ENCODE measurements at regions not wholly inside any gene's neighbourhood (a gene's known extent, or its start where the extent isn't known, plus 50 kb on each side); places are given as distances from the start of the nearest gene placed in this dataset.

DNA sequence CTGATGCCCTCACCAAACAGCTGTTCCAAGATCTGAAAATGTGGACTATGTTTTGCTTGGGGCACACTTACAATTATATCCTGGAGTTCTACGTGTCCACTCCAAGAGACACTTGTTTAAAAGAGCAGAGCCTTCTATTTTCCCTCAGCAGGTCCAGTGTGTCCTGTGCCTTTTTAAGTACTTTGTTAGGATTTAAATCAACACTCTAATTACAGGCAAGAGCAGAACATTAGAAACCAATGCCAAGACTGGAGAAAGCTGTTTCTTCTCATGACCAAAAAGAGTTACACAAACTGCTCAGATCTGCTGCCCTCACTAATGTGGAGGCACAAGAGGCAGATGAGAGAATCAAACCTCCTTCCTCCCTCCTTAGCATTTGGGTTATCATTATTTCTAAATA, 452.9 kb downstream of the LMO4 start:
- Histone ChIP-seq H3K9me3 (no peaks in the 10 kb centered on the region), H3K4me1 (no peaks in the 10 kb centered on the region), H3K27me3 (ENCODE audit: insufficient read depth in 3 of 3, low read length in 2 of 3) (no peaks in the 10 kb centered on the region), H3K4me3 (no peak overlapping the region), H3K36me3 (ENCODE audit: insufficient read depth in 1 of 2, low read depth in 1 of 2) (no peaks in the 10 kb centered on the region), H3K27ac (no peak overlapping the region)
- 42 to 63% (median 58%) methylated on average over 1 of the region's 1 CpG for WGBS, 3 donors
- no peak for ATAC-seq
- intact Hi-C loops (cut with DNase I) = no loop called here
- no peak for DNase-seq
- TF ChIP-seq, protein P1, sequence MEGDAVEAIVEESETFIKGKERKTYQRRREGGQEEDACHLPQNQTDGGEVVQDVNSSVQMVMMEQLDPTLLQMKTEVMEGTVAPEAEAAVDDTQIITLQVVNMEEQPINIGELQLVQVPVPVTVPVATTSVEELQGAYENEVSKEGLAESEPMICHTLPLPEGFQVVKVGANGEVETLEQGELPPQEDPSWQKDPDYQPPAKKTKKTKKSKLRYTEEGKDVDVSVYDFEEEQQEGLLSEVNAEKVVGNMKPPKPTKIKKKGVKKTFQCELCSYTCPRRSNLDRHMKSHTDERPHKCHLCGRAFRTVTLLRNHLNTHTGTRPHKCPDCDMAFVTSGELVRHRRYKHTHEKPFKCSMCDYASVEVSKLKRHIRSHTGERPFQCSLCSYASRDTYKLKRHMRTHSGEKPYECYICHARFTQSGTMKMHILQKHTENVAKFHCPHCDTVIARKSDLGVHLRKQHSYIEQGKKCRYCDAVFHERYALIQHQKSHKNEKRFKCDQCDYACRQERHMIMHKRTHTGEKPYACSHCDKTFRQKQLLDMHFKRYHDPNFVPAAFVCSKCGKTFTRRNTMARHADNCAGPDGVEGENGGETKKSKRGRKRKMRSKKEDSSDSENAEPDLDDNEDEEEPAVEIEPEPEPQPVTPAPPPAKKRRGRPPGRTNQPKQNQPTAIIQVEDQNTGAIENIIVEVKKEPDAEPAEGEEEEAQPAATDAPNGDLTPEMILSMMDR (IDR thresholded peaks at IDR 0.05) = no peak

DNA sequence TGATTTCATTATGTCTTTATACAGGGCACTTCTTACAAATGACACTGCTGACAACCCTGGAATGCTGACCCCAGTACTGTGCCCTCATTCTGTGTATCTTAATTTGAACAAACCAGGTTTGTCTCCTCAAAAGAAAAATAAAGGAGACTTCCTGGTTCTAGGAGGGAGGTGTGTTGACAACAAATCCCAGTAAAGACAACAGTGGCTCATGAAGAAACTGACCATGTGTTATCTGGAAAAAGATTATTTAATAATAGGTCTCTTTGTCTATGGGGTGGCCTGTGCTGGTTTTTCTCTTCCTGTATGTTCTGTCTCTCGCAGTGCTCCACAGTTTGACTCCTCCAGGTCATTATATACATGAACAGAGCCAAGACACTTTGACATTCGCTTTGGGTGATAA, 454.6 kb downstream of the LMO4 start:
- DNase-seq (no peak), ATAC-seq (no peak)
- Histone ChIP-seq H3K27me3 (ENCODE audit: insufficient read depth in 3 of 3, low read length in 2 of 3) (no peaks in the 10 kb centered on the region), H3K4me1 (no peaks in the 10 kb centered on the region), H3K9me3 (no peaks in the 10 kb centered on the region), H3K4me3 (no peak overlapping the region), H3K27ac (no peak overlapping the region), H3K36me3 (ENCODE audit: insufficient read depth in 1 of 2, low read depth in 1 of 2) (no peaks in the 10 kb centered on the region)
- TF ChIP-seq, protein P1 (IDR thresholded peaks at IDR 0.05) = no peak
- WGBS, 3 donors = 80 to 92% (median 88%) methylated on average over 2 of the region's 2 CpGs
- intact Hi-C loops (cut with DNase I) = no loop called here

DNA sequence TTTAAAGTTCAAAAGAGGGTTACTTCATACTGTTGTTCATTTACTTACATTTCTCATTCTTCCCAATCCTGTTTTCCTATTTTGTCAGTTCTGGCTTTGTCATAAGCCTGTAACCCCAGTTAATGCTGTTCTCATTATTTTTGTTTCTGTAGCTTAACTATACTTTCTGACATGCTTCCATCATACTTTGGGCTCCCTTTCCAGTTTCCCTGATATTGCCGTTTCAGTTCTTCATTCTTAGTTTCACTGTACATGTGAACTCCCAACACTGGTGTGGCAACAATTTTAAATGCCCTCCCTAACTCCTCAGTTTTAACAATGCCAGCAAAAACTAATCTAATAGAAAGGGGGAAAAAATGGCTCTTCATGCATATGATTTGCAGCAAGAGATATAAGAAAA, 456.7 kb downstream of the LMO4 start:
- no peaks in the 10 kb centered on the region for H3K36me3 ChIP-seq (ENCODE audit: insufficient read depth in 1 of 2, low read depth in 1 of 2)
- TF ChIP-seq, protein P1 (IDR thresholded peaks at IDR 0.05) = no peak
- no peak overlapping the region for H3K4me3 ChIP-seq
- ATAC-seq (no peak), DNase-seq (no peak)
- no peaks in the 10 kb centered on the region for H3K9me3 ChIP-seq
- H3K4me1 ChIP-seq = no peaks in the 10 kb centered on the region
- no peak overlapping the region for H3K27ac ChIP-seq
- 69 to 78% (median 75%) methylated on average over 1 of the region's 1 CpG for WGBS, 3 donors
- no peaks in the 10 kb centered on the region for H3K27me3 ChIP-seq (ENCODE audit: insufficient read depth in 3 of 3, low read length in 2 of 3)
- intact Hi-C loops (cut with DNase I) = no loop called here

DNA sequence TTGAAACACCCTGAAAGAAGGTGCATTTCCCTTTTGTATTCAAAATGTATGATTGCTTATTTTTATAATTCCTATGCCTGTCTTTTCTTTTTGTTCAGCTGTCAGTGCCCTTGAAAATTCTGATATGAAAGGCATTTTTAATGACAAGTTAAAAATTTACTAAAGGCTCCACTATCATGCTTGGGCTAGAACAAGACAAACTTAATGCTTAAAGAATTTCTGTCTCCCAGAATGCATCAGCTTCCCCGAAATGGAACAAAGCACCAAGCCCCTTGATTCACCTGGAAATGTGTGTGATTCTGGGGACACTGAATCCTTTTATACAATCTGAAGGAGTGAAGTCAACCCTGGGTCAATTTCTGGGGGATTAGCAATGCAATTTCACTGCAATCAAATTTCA, 457.5 kb downstream of the LMO4 start:
- Histone ChIP-seq H3K27ac (no peak overlapping the region), H3K36me3 (ENCODE audit: insufficient read depth in 1 of 2, low read depth in 1 of 2) (no peaks in the 10 kb centered on the region), H3K27me3 (ENCODE audit: insufficient read depth in 3 of 3, low read length in 2 of 3) (no peaks in the 10 kb centered on the region), H3K4me3 (no peak overlapping the region), H3K4me1 (no peaks in the 10 kb centered on the region), H3K9me3 (no peaks in the 10 kb centered on the region)
- intact Hi-C loops (cut with DNase I) = no loop called here
- ATAC-seq = no peak
- no peak for DNase-seq
- 50 to 74% (median 67%) methylated on average over 1 of the region's 1 CpG for WGBS, 3 donors
- TF ChIP-seq, protein P1 (IDR thresholded peaks at IDR 0.05) = no peak

DNA sequence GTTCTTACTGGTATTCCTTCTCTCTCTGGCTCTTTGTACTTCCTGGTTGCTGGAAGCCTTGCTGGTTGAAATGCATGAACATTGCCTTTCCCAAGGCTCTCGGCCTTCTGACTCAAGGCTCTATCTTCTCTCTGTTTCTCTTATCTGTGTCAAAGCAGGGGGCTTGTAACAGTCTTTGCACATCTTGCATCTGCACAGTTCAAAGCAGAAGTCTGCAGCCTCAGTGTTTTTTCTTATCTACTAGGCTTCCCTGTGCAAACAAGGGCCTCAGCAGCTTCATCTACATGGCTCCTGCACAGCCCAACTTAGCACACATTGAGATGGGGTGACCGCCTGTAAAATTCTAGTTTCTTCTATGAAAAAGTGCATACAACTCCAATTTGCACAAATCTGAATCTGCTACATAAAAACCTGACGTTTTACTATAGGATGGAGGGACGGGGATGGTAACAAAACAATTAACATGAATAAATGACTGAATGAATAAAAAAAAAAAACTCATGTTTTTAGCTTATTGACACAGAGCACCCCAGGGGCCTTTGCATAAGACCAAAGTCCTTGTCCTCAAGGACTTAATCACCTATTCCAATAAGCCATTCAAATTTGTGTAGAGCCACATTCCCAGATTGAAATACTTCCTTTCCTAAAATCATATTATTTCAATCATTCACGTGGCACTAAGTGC, 458.3 kb downstream of the LMO4 start:
- Histone ChIP-seq H3K27me3 (ENCODE audit: insufficient read depth in 3 of 3, low read length in 2 of 3) (no peaks in the 10 kb centered on the region), H3K9me3 (no peaks in the 10 kb centered on the region), H3K36me3 (ENCODE audit: insufficient read depth in 1 of 2, low read depth in 1 of 2) (no peaks in the 10 kb centered on the region), H3K4me1 (no peaks in the 10 kb centered on the region), H3K27ac (no peak overlapping the region), H3K4me3 (no peak overlapping the region)
- intact Hi-C loops (cut with DNase I) = no loop called here
- ATAC-seq = no peak
- DNase-seq = no peak
- whole genome bisulfite sequencing, 3 donors = 82 to 89% (median 85%) methylated on average over 5 of the region's 5 CpGs
- TF ChIP-seq, protein P1 (IDR thresholded peaks at IDR 0.05) = no peak
